Tibial nerve (tissue), 4 donors: ENCODE measurements at regions not wholly inside any gene's neighbourhood (a gene's known extent, or its start where the extent isn't known, plus 50 kb on each side); places are given as distances from the start of the nearest gene placed in this dataset.

Source experiments
- DNase-seq, 2 donors: peaks; one replicate each; pipeline ENCODE4 v3.0.0-alpha.2; 2019; ENCODE audit warnings: low spot score in 2 of 2
- H3K27ac ChIP-seq, 4 donors: fragments of 200-600 bp; sonication (generic) in 3 of 4; one replicate each; pipeline ENCODE4 v1.5.1; 2017 to 2019; ENCODE audit warnings: mild to moderate bottlenecking in 1 of 4
- H3K27me3 ChIP-seq, 2 donors: fragments of 200-600 bp; sonication (generic) in 1 of 2; one replicate each; pipeline versions ENCODE4 v1.5.1 to v1.6.0; 2017 to 2019
- H3K36me3 ChIP-seq, 3 donors: fragments of 200-600 bp; sonication (generic); one replicate each; pipeline ENCODE4 v1.5.1; 2018 to 2019
- H3K4me1 ChIP-seq, 4 donors: fragments of 200-600 bp; sonication (generic) in 3 of 4; one replicate each; pipeline ENCODE4 v1.5.1; 2017 to 2019
- H3K4me3 ChIP-seq, 4 donors: fragments of 200-600 bp; sonication (generic) in 3 of 4; one replicate each; pipeline ENCODE4 v1.5.1; 2017 to 2019; ENCODE audit warnings: mild to moderate bottlenecking in 1 of 4, moderate library complexity in 1 of 4
- H3K9me3 ChIP-seq, 4 donors: fragments of 200-600 bp; sonication (generic) in 3 of 4; one replicate each; pipeline ENCODE4 v1.5.1; 2017 to 2019
- EP300 ChIP-seq, 2 donors: sonication (generic); formaldehyde crosslinking; IDR thresholded peaks; one replicate each; pipeline ENCODE4 v1.6.1; 2017; ENCODE audit warnings: antibody characterized with exemption in 2 of 2, mild to moderate bottlenecking in 1 of 2
- POLR2A ChIP-seq, 2 donors: fragments of 450-650 bp; IDR thresholded peaks; one replicate each; pipeline ENCODE4 v1.6.1; 2017; ENCODE audit warnings: antibody characterized with exemption in 2 of 2, mild to moderate bottlenecking in 2 of 2, moderate library complexity in 2 of 2
- WGBS, 2 donors: methylation state at CpG; one replicate each; pipeline ENCODE4 v1.1.5; 2018; 5-methylcytosine and 5-hydroxymethylcytosine counted together
- TF ChIP-seq, protein P1 (sequence below), 5 experiments: fragments of 200-600 bp in 3 of 5; fragments of 450-650 bp in 2 of 5; sonication (generic) in 3 of 5; IDR thresholded peaks; one replicate each; pipeline ENCODE4 v1.5.1; 2016 to 2019; ENCODE audit warnings: antibody characterized with exemption in 5 of 5, mild to moderate bottlenecking in 3 of 5, moderate library complexity in 2 of 5

DNA sequence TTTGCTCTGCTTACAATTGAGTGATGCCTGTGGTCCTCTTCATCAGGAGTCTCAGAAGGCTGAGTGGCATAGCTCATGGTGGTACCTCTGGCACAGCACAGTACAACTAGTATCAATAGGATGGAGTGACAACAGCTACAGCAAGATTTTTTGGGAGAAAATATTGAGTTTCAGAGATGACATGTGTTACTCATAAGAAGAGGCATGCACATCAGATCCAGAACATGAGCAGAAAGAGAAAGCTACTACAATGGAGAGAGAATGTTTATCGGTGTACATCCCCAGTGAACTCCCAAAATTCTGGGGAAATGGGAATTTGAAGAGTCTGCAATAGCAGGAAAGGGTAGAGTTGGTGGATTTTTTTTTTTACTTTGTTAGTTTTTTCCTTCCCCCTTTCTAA, 130.5 kb upstream of the MB21D2 start:
- Histone ChIP-seq H3K27me3 (no peaks in the 10 kb centered on the region), H3K4me3 (no peak overlapping the region), H3K9me3 (no peaks in the 10 kb centered on the region), H3K27ac (no peak overlapping the region), H3K36me3 (no peaks in the 10 kb centered on the region), H3K4me1 (no peaks in the 10 kb centered on the region)
- TF ChIP-seq, protein P1, sequence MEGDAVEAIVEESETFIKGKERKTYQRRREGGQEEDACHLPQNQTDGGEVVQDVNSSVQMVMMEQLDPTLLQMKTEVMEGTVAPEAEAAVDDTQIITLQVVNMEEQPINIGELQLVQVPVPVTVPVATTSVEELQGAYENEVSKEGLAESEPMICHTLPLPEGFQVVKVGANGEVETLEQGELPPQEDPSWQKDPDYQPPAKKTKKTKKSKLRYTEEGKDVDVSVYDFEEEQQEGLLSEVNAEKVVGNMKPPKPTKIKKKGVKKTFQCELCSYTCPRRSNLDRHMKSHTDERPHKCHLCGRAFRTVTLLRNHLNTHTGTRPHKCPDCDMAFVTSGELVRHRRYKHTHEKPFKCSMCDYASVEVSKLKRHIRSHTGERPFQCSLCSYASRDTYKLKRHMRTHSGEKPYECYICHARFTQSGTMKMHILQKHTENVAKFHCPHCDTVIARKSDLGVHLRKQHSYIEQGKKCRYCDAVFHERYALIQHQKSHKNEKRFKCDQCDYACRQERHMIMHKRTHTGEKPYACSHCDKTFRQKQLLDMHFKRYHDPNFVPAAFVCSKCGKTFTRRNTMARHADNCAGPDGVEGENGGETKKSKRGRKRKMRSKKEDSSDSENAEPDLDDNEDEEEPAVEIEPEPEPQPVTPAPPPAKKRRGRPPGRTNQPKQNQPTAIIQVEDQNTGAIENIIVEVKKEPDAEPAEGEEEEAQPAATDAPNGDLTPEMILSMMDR (IDR thresholded peaks at IDR 0.05) = no peak
- TF ChIP-seq POLR2A (IDR thresholded peaks at IDR 0.05) (no peak), EP300 (IDR thresholded peaks at IDR 0.05) (no peak)
- DNase-seq = no peak
- 75 to 79% methylated on average over 1 of the region's 1 CpG for WGBS, 2 donors

DNA sequence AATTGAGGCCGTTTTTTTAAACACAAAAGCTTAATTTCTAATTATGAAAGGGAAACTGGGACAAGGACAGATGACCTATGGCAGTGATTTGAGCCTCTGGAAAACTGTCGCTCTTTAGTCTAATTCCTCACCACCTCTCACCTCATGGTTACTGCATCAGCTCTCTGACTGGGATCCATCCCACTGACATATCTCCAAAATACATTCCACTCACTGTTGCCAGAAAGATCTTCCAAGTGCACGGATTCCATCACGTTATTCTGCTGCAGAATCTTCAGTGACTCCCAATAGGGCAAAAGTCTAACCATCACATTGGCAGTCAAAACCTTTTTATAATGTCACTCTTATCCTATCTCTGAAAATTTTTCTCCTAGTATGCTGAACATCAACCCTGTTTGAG, 132.3 kb upstream of the MB21D2 start:
- TF ChIP-seq, protein P1 (IDR thresholded peaks at IDR 0.05) = no peak
- no peak for TF ChIP-seq POLR2A (IDR thresholded peaks at IDR 0.05)
- no peak for TF ChIP-seq EP300 (IDR thresholded peaks at IDR 0.05)
- Histone ChIP-seq H3K27me3 (no peaks in the 10 kb centered on the region), H3K27ac (no peak overlapping the region), H3K9me3 (no peaks in the 10 kb centered on the region), H3K4me1 (no peaks in the 10 kb centered on the region), H3K4me3 (no peak overlapping the region), H3K36me3 (no peaks in the 10 kb centered on the region)
- DNase-seq = no peak
- WGBS, 2 donors = 61 to 68% methylated on average over 4 of the region's 4 CpGs

DNA sequence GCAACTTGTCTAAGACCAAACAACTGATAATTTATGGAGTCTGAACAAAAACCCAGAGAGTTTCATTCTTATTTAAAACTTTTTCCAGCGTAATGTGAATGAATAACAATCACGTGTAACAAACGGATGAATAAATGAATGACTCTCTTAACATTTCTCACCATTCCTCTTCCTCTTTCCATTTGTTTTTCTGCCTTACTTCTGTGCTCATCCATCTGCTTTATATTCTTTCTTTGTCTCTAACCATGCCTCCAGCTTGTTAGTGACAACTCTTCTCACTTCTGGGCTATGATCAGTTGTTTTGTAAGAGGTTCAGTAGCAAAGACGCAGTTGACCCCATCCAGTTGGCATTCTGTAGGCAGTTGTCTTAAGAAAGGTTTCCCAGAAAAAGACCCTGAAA, 133.7 kb upstream of the MB21D2 start:
- Histone ChIP-seq H3K9me3 (no peaks in the 10 kb centered on the region), H3K4me1 (no peaks in the 10 kb centered on the region), H3K27me3 (no peaks in the 10 kb centered on the region), H3K4me3 (no peak overlapping the region), H3K36me3 (no peaks in the 10 kb centered on the region), H3K27ac (no peak overlapping the region)
- TF ChIP-seq EP300 (IDR thresholded peaks at IDR 0.05) = no peak
- TF ChIP-seq, protein P1 (IDR thresholded peaks at IDR 0.05) = no peak
- no peak for TF ChIP-seq POLR2A (IDR thresholded peaks at IDR 0.05)
- no peak for DNase-seq
- 86 to 90% methylated on average over 4 of the region's 4 CpGs for WGBS, 2 donors

DNA sequence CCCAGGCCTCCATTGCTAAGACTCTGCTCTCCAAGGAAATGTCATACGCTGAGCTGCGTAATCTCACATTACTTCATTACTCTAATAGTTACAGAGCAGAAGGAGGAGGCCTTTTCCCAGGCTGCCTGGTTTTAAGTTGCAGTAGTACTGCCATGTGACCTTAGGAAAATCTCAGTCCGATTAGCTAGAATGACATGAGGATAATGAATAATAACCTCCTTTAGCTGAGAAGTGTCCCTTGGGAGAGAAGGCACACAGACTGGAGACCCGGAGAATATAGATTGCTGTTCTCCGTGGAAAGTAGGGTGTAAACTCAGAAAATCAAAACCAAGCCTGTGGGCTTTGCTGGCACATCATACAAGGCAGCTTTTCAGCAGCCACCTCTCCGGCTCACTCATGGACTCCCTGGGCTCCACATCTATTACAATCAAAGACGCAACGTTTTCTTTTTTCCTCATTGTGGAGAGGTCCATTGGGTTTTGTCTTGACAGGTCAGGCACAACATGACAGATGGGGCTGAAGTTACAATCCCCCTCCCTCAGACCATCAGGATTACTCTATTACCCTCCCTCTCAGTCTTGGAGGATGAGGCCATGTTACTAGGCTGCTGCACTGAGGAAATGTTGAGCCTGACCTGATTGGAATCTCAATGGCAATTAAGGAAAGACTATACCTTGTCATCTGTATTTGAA, 134.8 kb upstream of the MB21D2 start:
- TF ChIP-seq, protein P1 (IDR thresholded peaks at IDR 0.05) = no peak
- TF ChIP-seq EP300 (IDR thresholded peaks at IDR 0.05) (no peak), POLR2A (IDR thresholded peaks at IDR 0.05) (no peak)
- H3K4me3 ChIP-seq = no peak overlapping the region
- 53 to 61% methylated on average over 8 of the region's 8 CpGs for WGBS, 2 donors
- no peak overlapping the region for H3K27ac ChIP-seq
- DNase-seq = no peak
- H3K4me1 ChIP-seq = no peaks in the 10 kb centered on the region
- H3K27me3 ChIP-seq = no peaks in the 10 kb centered on the region
- H3K36me3 ChIP-seq = no peaks in the 10 kb centered on the region
- H3K9me3 ChIP-seq = no peaks in the 10 kb centered on the region

DNA sequence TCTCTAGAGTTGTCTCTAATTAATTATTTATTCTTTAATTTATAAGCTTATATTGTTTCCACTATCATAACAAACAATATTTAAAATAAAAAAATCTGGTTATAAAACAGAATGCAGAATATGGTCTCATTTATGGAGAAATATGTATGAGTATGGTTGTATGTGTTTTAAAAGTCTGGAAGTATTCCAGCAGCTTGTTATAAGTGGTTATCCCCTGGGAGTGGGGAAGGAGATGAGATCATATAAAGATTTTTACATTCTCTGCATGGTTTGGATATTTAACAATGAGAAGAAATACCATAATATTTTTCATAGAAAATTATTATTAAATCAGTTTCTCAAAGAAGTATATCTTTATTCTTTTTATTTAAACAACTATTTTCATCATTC, 135.4 kb upstream of the MB21D2 start:
- no peaks in the 10 kb centered on the region for H3K9me3 ChIP-seq
- no peaks in the 10 kb centered on the region for H3K36me3 ChIP-seq
- no peak overlapping the region for H3K4me3 ChIP-seq
- H3K27ac ChIP-seq = no peak overlapping the region
- no peaks in the 10 kb centered on the region for H3K4me1 ChIP-seq
- DNase-seq = no peak
- TF ChIP-seq EP300 (IDR thresholded peaks at IDR 0.05) (no peak), POLR2A (IDR thresholded peaks at IDR 0.05) (no peak)
- TF ChIP-seq, protein P1 (IDR thresholded peaks at IDR 0.05) = no peak
- H3K27me3 ChIP-seq = no peaks in the 10 kb centered on the region
